ENCODE measurements at regions not wholly inside any gene's neighbourhood (a gene's known extent, or its start where the extent isn't known, plus 50 kb on each side); places are given as distances from the start of the nearest gene placed in this dataset.

- Histone ChIP-seq H3K27ac (no peak overlapping the region), H3K36me3 (no peaks in the 10 kb centered on the region), H3K4me1 (no peaks in the 10 kb centered on the region), H3K4me3 (no peak overlapping the region), H3K9me3 (no peaks in the 10 kb centered on the region), H3K27me3 (no peaks in the 10 kb centered on the region)
- ATAC-seq, result peak in 1 of 4 donors; percentile 70
- no peak for TF ChIP-seq POLR2A (IDR thresholded peaks at IDR 0.05)
- DNase-seq, result no peak
- intact Hi-C loops (cut with DNase I), result no loop called here
Measured at GRCh38 chr4:175935016-175935661, 123.1 kb upstream of the GPM6A start.

- Histone ChIP-seq H3K4me3 (no peak overlapping the region), H3K9me3 (no peaks in the 10 kb centered on the region), H3K4me1 (no peaks in the 10 kb centered on the region), H3K27me3 (no peaks in the 10 kb centered on the region), H3K36me3 (no peaks in the 10 kb centered on the region), H3K27ac (no peak overlapping the region)
- TF ChIP-seq, protein P1, sequence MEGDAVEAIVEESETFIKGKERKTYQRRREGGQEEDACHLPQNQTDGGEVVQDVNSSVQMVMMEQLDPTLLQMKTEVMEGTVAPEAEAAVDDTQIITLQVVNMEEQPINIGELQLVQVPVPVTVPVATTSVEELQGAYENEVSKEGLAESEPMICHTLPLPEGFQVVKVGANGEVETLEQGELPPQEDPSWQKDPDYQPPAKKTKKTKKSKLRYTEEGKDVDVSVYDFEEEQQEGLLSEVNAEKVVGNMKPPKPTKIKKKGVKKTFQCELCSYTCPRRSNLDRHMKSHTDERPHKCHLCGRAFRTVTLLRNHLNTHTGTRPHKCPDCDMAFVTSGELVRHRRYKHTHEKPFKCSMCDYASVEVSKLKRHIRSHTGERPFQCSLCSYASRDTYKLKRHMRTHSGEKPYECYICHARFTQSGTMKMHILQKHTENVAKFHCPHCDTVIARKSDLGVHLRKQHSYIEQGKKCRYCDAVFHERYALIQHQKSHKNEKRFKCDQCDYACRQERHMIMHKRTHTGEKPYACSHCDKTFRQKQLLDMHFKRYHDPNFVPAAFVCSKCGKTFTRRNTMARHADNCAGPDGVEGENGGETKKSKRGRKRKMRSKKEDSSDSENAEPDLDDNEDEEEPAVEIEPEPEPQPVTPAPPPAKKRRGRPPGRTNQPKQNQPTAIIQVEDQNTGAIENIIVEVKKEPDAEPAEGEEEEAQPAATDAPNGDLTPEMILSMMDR (IDR thresholded peaks at IDR 0.05), result no peak
- no peak for TF ChIP-seq POLR2A (IDR thresholded peaks at IDR 0.05)
- ATAC-seq (no peak), DNase-seq (no peak)
- 60% methylated on average over 10 of the region's 10 CpGs for WGBS (ENCODE audit: insufficient coverage, low coverage, low lambda C conversion rate, missing lambda C conversion rate)
- intact Hi-C loops (cut with DNase I), result no loop called here
Measured at GRCh38 chr4:175944126-175944910, 121.3 kb upstream of the WDR17 start.

DNA sequence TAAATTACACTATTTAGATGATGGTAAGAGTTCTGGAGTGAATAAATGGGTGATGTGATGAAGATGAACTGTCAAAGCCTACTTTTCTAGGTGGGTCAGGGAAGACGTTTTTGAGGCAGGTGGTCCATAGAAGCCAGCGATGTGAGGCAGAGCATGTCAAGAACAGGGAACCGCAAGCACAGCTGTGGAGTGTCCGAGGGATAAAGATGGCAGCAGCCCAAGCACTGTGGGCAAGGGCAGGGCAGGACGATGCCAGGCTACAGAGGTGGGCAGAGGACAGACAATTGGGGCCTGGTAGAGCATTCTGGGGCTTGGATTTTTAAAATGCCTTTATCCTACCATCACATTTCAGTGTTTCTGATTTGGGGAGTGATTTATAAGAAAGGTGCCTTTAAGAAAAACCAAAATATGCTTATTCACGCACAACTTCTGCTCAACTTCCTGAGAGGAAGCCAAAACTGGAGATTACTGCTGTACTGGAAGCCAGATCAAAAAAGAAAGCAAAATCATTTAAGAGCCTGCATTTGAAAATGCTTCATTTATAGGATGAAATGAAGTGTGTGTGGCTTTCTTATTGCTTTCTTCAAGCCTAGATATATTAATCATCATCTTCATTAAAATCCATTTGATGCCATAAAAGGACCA, 119.0 kb upstream of the WDR17 start:
- TF ChIP-seq, protein P1 (IDR thresholded peaks at IDR 0.05), result no peak
- no peak for TF ChIP-seq POLR2A (IDR thresholded peaks at IDR 0.05)
- Histone ChIP-seq H3K27me3 (no peaks in the 10 kb centered on the region), H3K9me3 (no peaks in the 10 kb centered on the region), H3K27ac (no peak overlapping the region), H3K4me3 (no peak overlapping the region), H3K36me3 (no peaks in the 10 kb centered on the region), H3K4me1 (no peaks in the 10 kb centered on the region)
- ATAC-seq (peak; percentile 37 to 53 (median 50)), DNase-seq (no peak)
- 11% methylated on average over 4 of the region's 6 CpGs for whole genome bisulfite sequencing (ENCODE audit: insufficient coverage, low coverage, low lambda C conversion rate, missing lambda C conversion rate)
- intact Hi-C loops (cut with DNase I), result no loop called here

DNA sequence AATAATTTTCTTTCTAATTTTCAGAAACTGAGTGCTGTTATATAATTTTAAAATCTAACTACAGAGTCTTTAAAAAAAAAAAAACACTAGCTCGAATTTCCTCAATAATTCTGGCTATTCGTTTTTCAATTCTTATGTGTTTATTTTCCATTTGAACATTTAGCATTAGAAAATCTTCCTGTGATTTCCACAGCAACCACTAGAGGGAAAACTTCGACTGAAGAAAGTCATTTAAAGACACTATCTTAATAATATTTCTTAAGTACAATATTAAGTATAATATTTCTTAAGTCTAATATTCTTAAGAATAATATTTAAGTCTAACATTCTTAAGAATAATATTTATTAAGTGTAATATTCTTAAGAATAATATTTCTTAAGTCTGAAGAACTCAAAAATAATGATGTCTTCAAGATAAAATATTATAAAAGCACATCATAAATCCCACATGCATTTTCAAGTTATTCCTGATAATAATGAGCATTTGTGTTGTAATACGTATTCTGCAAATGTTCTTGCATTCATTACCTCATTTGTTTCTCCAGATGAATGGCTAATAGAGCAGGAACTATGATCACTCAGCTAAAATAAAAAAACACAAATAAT, 118.4 kb upstream of the WDR17 start:
- under 1% methylated on average over 4 of the region's 4 CpGs for WGBS (ENCODE audit: insufficient coverage, low coverage, low lambda C conversion rate, missing lambda C conversion rate)
- H3K4me1 ChIP-seq, result no peaks in the 10 kb centered on the region
- no peaks in the 10 kb centered on the region for H3K9me3 ChIP-seq
- intact Hi-C loops (cut with DNase I), result no loop called here
- ATAC-seq, result peak in 2 of 4 donors; percentile 47 to 49
- H3K36me3 ChIP-seq, result no peaks in the 10 kb centered on the region
- H3K27ac ChIP-seq, result no peak overlapping the region
- H3K4me3 ChIP-seq, result no peak overlapping the region
- H3K27me3 ChIP-seq, result no peaks in the 10 kb centered on the region
- DNase-seq, result no peak
- TF ChIP-seq POLR2A (IDR thresholded peaks at IDR 0.05), result no peak
- TF ChIP-seq, protein P1 (IDR thresholded peaks at IDR 0.05), result peak; percentile 46 to 70 (median 67)
